ENCODE measurements at regions not wholly inside any gene's neighbourhood (a gene's known extent, or its start where the extent isn't known, plus 50 kb on each side); places are given as distances from the start of the nearest gene placed in this dataset.

DNA sequence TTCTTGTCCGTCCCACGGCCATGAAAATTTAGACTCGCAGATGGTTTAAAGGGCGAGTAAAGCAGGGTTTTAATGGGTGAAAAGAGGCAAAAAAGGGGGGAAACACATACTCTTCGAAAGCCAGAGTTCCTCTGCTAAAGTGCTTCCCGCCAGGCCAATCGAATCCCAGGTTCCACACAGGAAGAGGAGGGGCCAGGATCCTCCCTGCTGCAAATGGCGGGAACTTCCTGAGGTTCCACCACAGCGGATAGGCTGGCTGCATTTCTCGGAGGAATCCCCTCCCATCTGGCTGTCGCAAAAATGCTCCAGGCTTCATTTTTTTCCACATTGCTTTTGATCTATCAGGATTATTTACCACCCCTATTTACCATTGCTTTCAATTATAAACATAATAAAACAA, 670.1 kb upstream of the CA10 start:
- TF ChIP-seq, protein P1, sequence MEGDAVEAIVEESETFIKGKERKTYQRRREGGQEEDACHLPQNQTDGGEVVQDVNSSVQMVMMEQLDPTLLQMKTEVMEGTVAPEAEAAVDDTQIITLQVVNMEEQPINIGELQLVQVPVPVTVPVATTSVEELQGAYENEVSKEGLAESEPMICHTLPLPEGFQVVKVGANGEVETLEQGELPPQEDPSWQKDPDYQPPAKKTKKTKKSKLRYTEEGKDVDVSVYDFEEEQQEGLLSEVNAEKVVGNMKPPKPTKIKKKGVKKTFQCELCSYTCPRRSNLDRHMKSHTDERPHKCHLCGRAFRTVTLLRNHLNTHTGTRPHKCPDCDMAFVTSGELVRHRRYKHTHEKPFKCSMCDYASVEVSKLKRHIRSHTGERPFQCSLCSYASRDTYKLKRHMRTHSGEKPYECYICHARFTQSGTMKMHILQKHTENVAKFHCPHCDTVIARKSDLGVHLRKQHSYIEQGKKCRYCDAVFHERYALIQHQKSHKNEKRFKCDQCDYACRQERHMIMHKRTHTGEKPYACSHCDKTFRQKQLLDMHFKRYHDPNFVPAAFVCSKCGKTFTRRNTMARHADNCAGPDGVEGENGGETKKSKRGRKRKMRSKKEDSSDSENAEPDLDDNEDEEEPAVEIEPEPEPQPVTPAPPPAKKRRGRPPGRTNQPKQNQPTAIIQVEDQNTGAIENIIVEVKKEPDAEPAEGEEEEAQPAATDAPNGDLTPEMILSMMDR (IDR thresholded peaks at IDR 0.05), result no peak
- no peak for TF ChIP-seq POLR2A (IDR thresholded peaks at IDR 0.05)
- TF ChIP-seq EP300 (IDR thresholded peaks at IDR 0.05), result no peak

Measured in tibial nerve (tissue), 4 donors.